ENCODE measurements at regions not wholly inside any gene's neighbourhood (a gene's known extent, or its start where the extent isn't known, plus 50 kb on each side); places are given as distances from the start of the nearest gene placed in this dataset.

DNA sequence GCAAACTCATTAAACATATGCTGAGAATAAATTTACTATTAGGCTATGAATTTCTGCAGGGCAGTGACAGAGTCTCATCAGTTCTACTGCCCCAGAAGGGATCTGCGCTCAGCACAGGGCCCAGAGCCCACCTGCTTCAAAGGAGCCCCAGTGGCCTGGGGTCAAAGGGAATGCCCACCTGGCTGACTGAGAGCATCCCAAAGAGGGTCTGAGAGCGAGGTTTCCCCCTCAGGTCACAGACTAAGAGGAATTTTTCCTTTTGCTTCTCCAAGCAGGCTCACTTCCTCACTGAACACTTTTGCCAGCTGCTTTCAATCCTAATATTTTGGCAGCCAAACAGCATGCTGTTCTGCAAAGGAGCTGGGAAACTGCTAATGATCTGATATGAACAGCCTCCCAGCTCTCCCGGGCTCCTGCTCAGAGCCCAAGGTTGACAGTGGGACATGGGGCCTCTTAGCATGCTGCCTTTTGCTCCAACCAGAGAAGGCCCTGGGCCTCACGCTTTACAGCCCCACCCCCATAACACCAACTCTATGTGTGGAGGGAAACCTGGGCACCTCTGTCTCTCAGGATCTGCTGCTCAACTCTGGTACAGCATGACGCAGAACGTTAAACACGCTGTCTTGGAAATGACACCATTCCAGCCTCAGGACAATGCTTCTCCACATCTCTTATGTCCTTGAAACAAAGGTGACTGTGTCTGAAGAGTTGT, 70.7 kb upstream of the SYT6 start:
- no peak for DNase-seq (ENCODE audit: low read depth)

DNA sequence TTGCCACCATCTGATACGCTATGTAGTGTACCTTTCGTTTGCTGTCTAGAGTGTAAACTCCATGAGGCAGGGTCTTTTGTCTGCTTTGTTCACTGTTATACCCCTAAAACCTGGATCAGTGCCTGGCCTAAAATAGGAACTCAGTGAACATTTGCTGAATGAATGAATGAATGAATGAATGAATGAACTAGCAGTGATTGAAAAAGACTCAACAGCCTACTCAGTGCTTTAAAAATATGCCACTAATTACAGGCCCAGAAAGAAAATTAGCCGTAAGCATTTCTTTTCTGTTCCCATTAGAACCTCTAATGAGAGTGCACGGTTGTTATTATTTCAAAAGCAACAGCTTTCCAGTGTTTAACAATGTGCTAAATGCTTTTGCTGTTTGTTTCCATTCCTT, 69.3 kb upstream of the SYT6 start:
- TF ChIP-seq CTCF (IDR thresholded peaks at IDR 0.05; ENCODE audit: insufficient read depth, low read depth, low read length) = no peak
- no peak for DNase-seq (ENCODE audit: low read depth)
- H3K4me3 ChIP-seq (ENCODE audit: low read depth, low read length) = no peak overlapping the region

More for the DNA sequence above, 70.7 kb upstream of the SYT6 start:
- TF ChIP-seq CTCF (IDR thresholded peaks at IDR 0.05; ENCODE audit: insufficient read depth, low read depth, low read length) = no peak
- H3K4me3 ChIP-seq (ENCODE audit: low read depth, low read length) = no peak overlapping the region

DNA sequence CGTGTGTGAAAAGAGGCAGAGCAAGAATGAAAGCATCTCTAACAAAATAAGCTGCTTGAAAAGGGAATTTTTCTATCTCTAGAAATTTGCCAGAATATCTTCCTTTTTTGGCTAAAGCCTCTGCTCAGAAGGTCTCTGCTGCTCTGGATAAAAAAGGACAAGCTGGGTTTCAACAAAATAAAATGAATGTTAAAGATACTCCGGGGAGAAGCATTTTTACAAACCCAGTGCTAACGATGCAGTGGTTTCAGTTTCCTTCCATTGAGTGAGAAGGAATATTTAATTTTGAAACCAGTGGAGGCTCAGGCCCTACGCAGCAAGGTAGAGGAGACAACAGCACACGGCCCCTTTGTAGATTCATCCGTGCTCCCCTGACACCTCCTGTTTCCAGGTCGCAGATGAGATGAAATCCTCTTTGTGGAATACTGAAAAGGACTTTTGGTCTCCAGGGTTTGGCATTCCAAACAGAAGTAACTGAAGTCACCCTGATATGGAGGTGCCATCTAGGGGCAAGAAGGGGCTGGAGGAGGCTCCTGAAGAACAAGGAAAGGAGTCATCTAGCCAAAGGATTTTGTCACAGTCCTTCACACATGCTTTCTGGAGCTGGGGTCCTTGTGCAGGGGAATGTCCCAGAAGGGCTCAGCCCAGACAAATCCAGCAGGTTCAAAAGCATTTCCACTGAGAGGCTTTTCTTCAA, 65.7 kb upstream of the SYT6 start:
- peak; percentile 41 for TF ChIP-seq CTCF (IDR thresholded peaks at IDR 0.05; ENCODE audit: insufficient read depth, low read depth, low read length)
- DNase-seq (ENCODE audit: low read depth) = peak; percentile 26
- H3K4me3 ChIP-seq (ENCODE audit: low read depth, low read length) = peak overlapping the region; percentile 43

- peak; percentile 7 for DNase-seq (ENCODE audit: low read depth)
- no peak overlapping the region for H3K4me3 ChIP-seq (ENCODE audit: low read depth, low read length)
- no peak for TF ChIP-seq CTCF (IDR thresholded peaks at IDR 0.05; ENCODE audit: insufficient read depth, low read depth, low read length)
Observed at GRCh38 chr1:114218361-114219171, 64.9 kb upstream of the SYT6 start.

DNA sequence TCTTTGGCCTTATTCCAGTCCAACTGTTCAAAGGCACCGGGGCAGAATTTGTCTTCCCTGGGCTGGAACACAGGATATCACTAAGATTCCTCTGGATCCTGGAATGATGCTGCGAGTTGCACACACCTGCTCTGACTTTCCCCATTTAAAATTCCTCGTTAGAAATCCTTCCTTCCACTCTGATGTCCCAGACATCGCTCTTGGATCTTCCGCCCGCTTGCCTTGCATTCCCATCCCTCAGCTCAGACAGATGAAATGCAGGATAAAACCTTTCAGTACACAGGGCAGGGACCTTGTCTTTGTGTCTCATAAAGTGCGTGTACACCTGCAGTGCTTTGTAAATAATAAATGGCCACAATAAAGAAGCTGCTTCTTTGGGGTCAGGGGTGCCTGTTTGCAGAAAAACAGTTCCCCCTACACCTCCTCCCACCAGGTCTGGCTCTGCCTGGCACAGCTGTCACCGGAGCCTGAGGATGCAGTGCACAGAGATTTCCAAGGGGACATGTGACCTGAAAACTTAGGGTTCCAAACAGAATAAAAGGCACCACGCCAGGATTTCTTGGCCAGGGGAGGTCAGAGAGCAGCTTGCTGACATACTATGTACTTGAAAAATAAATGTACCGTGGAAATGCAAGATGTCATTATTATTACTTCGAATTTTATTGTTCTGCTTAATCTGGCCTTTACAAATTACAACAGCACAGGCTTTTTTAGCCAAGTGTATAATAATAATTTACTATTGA, 62.9 kb upstream of the SYT6 start:
- H3K4me3 ChIP-seq (ENCODE audit: low read depth, low read length) = no peak overlapping the region
- no peak for TF ChIP-seq CTCF (IDR thresholded peaks at IDR 0.05; ENCODE audit: insufficient read depth, low read depth, low read length)
- DNase-seq (ENCODE audit: low read depth) = no peak

DNA sequence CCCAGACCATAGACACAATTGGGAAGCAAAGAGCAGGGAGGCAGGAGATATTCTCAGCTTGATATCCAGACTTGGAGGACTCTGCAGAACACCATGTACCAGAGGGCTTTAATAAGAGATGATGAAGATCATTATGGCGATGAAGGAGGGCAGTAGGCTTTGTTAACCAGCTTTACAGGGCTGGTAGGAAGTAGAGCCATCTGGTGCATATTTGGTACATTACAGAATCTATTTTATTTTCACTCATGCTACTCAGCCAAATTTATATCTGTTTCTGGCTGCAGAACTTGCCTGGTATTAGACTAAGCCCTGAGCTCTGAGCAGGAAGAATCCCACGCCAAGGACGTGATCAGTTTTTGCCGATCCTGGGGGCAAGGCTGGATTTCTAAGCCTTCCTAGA, 61.8 kb upstream of the SYT6 start:
- no peak overlapping the region for H3K4me3 ChIP-seq (ENCODE audit: low read depth, low read length)
- no peak for TF ChIP-seq CTCF (IDR thresholded peaks at IDR 0.05; ENCODE audit: insufficient read depth, low read depth, low read length)
- no peak for DNase-seq (ENCODE audit: low read depth)

Measured in fibroblast of villous mesenchyme (primary cell).